ENCODE measurements at regions not wholly inside any gene's neighbourhood (a gene's known extent, or its start where the extent isn't known, plus 50 kb on each side); places are given as distances from the start of the nearest gene placed in this dataset.

DNA sequence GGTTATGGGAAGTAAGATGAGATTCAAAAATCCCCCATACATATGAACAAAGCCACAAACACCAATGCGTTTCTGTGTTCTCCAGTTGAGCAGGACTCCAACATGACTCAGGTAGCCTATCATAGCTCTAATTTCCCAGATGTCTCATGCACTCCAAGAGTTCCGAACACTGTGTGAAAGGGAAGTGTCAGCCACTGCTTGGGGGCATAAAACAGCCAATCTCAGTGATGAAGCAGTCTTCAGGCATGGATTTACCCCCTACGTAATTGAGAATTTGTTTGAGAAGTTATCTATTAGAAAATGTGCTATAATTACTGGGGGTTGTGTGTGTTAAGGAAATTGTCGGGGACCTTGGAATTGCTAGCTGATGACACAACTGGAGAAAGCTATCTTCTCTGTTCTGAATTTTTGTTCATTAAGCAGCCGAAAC lies 153.9 kb upstream of the AVPR1A start:
- Histone ChIP-seq H3K36me3 (ENCODE audit: control insufficient read depth in 2 of 2, extremely low read depth in 1 of 2, insufficient read depth in 2 of 2, low read length in 2 of 2) (no peaks in the 10 kb centered on the region), H3K4me1 (ENCODE audit: control insufficient read depth, extremely low read depth, insufficient read depth, low read length) (no peaks in the 10 kb centered on the region), H2AFZ (ENCODE audit: low read depth, low read length) (no peak overlapping the region), H3K79me2 (ENCODE audit: control insufficient read depth, insufficient read depth, low read length) (no peaks in the 10 kb centered on the region), H4K20me1 (replicated peaks; ENCODE audit: control insufficient read depth, extremely low read depth, insufficient read depth, low read length) (no peaks in the 10 kb centered on the region), H3K27me3 (ENCODE audit: control insufficient read depth in 2 of 2, insufficient read depth in 2 of 2, low read length in 2 of 2) (peaks cover 4 to 20% of the 10 kb centered on the region in 2 experiments), H3K4me2 (ENCODE audit: insufficient read depth, low read length) (no peak overlapping the region), H3K4me3 (replicated peaks in 1 of 3; ENCODE audit: insufficient read depth in 1 of 3, low read depth in 1 of 3, low read length in 3 of 3) (no peak overlapping the region), H3K27ac (ENCODE audit: insufficient read depth, low read depth, low read length) (no peak overlapping the region), H3K9me1 (replicated peaks; ENCODE audit: control insufficient read depth, extremely low read depth, insufficient read depth, low read length) (no peaks in the 10 kb centered on the region), H3K9me3 (replicated peaks; ENCODE audit: control insufficient read depth, insufficient read depth, low read length) (no peaks in the 10 kb centered on the region), H3K9ac (replicated peaks; ENCODE audit: extremely low read depth, insufficient read depth, low read length) (no peak overlapping the region)
- TF ChIP-seq POLR2AphosphoS5 (IDR thresholded peaks at IDR 0.05; ENCODE audit: insufficient read depth, low read depth, low read length) (no peak), POLR2A (IDR thresholded peaks at IDR 0.05; ENCODE audit: low read depth, low read length) (no peak), MYC (IDR thresholded peaks at IDR 0.05; ENCODE audit: low read depth, low read length) (no peak), EZH2 (IDR thresholded peaks at IDR 0.05; ENCODE audit: borderline replicate concordance, low read depth, low read length, severe bottlenecking) (no peak), GATA2 (IDR thresholded peaks at IDR 0.05; ENCODE audit: insufficient read depth, insufficient read length, low read depth, low read length) (no peak), JUN (IDR thresholded peaks at IDR 0.05; ENCODE audit: borderline replicate concordance, insufficient read depth, insufficient read length, low read depth) (no peak), FOS (IDR thresholded peaks at IDR 0.05; ENCODE audit: borderline replicate concordance, insufficient read depth, low read length) (no peak), CTCF (IDR thresholded peaks at IDR 0.05; ENCODE audit: extremely low read depth in 1 of 2, insufficient read depth in 1 of 2, low read depth in 1 of 2, low read length in 2 of 2) (no peak)
- TF ChIP-seq, protein P1, sequence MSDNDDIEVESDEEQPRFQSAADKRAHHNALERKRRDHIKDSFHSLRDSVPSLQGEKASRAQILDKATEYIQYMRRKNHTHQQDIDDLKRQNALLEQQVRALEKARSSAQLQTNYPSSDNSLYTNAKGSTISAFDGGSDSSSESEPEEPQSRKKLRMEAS (IDR thresholded peaks at IDR 0.05; ENCODE audit: insufficient read depth, insufficient read length): no peak
- POLR2A ChIA-PET: no interaction called here
- DNase-seq (ENCODE audit: low read depth, low spot score) (no peak), FAIRE-seq (no peak)
- dilution Hi-C loops (cut with MboI; ENCODE audit: extremely low pct_ligation_motif_present, low sequenced_read_pairs) (no loop called here), intact Hi-C loops (cut with micrococcal nuclease) (no loop called here)
- CTCF ChIA-PET: interaction anchor here (1.7 kb wide), 1 partner anchor 154 kb away, joined by 5 read pairs; the partner anchor contains the start of gene AVPR1A
- no TSS peak for BruUV-seq (replicated peaks)

Measured in endothelial cell of umbilical vein (primary cell).